Stimulated activated CD4-positive, alpha-beta T cell treated with anti-CD3 and anti-CD28 coated beads, Interleukin-1b, Interleukin-23, amount 100 ng/mL, for 4 hours (primary cell): ENCODE measurements at regions not wholly inside any gene's neighbourhood (a gene's known extent, or its start where the extent isn't known, plus 50 kb on each side); places are given as distances from the start of the nearest gene placed in this dataset.
A peak's percentile ranks its signal among the peaks of the same experiment; 100 is the strongest.

Source experiments
- DNase-seq, 2 donors: peaks; one replicate each; pipeline ENCODE4 v3.0.0-alpha.2; 2020; ENCODE audit warnings: low read depth in 2 of 2

- no peak for DNase-seq
Observed at GRCh38 chr4:149928507-149928906, 112.9 kb upstream of the IQCM start.

- no peak for DNase-seq
Observed at GRCh38 chr4:149931431-149931830, 115.8 kb upstream of the IQCM start.

GRCh38 chr4:149932188-149932587 is 116.5 kb upstream of the IQCM start:
- no peak for DNase-seq

- no peak for DNase-seq
Observed at GRCh38 chr4:149933120-149933519, 117.5 kb upstream of the IQCM start.

GRCh38 chr4:149933883-149934282 is 118.2 kb upstream of the IQCM start:
- no peak for DNase-seq

GRCh38 chr4:149949381-149949780 is 128.9 kb upstream of the DCLK2 start:
- DNase-seq, result no peak

- no peak for DNase-seq
Observed at GRCh38 chr4:149951152-149951900, 126.9 kb upstream of the DCLK2 start.

GRCh38 chr4:149952101-149952500 is 126.1 kb upstream of the DCLK2 start:
- DNase-seq, result no peak

- DNase-seq, result no peak
Observed at GRCh38 chr4:149952716-149953115, 125.5 kb upstream of the DCLK2 start.

- DNase-seq, result no peak
Observed at GRCh38 chr4:149955780-149956390, 122.4 kb upstream of the DCLK2 start.

GRCh38 chr4:149956678-149957077 is 121.6 kb upstream of the DCLK2 start:
- DNase-seq, result no peak

GRCh38 chr4:149961876-149962597 is 116.2 kb upstream of the DCLK2 start:
- DNase-seq, result no peak

GRCh38 chr4:149964001-149964796 is 114.0 kb upstream of the DCLK2 start:
- no peak for DNase-seq

- no peak for DNase-seq
Observed at GRCh38 chr4:149965206-149965605, 113.0 kb upstream of the DCLK2 start.

- no peak for DNase-seq
Observed at GRCh38 chr4:149972407-149972806, 105.8 kb upstream of the DCLK2 start.

GRCh38 chr4:149973181-149973580 is 105.1 kb upstream of the DCLK2 start:
- DNase-seq, result no peak

GRCh38 chr4:149975172-149975571 is 103.1 kb upstream of the DCLK2 start:
- DNase-seq, result no peak

GRCh38 chr4:149980121-149980682 is 98.0 kb upstream of the DCLK2 start:
- no peak for DNase-seq

GRCh38 chr4:149980941-149981340 is 97.3 kb upstream of the DCLK2 start:
- peak; percentile 12 to 31 for DNase-seq

GRCh38 chr4:149983401-149983800 is 94.8 kb upstream of the DCLK2 start:
- DNase-seq, result no peak

GRCh38 chr4:149983931-149984330 is 94.3 kb upstream of the DCLK2 start:
- no peak for DNase-seq

- no peak for DNase-seq
Observed at GRCh38 chr4:149985981-149986380, 92.3 kb upstream of the DCLK2 start.
